WERI-Rb-1 (cell line): ENCODE measurements at regions not wholly inside any gene's neighbourhood (a gene's known extent, or its start where the extent isn't known, plus 50 kb on each side); places are given as distances from the start of the nearest gene placed in this dataset.

Experiments
- DNase-seq: peaks from one replicate; pipeline ENCODE4 v3.0.0-alpha.2; 2020
- H3K27ac ChIP-seq: fragments of 250-450 bp; sonication (Bioruptor Pico); 2 replicates; pipeline ENCODE4 v1.5.1; 2020; ENCODE audit warnings: mild to moderate bottlenecking, moderate library complexity
- H3K27me3 ChIP-seq: fragments of 250-450 bp; sonication (Bioruptor Pico); 2 replicates; pipeline ENCODE4 v1.5.1; 2021; ENCODE audit warnings: mild to moderate bottlenecking, low read depth, moderate library complexity; ENCODE audit not compliant: insufficient read depth, severe bottlenecking
- H3K36me3 ChIP-seq: fragments of 250-450 bp; sonication (Bioruptor Pico); 2 replicates; pipeline ENCODE4 v1.5.1; 2020; ENCODE audit warnings: mild to moderate bottlenecking, moderate library complexity
- H3K4me3 ChIP-seq: 2 replicates; pipeline ENCODE4 v1.5.1; 2011; ENCODE audit warnings: low read depth, mild to moderate bottlenecking, control low read depth, low read length
- H3K9me3 ChIP-seq: fragments of 250-450 bp; sonication (Bioruptor Pico); 2 replicates; pipeline ENCODE4 v1.5.1; 2021; ENCODE audit warnings: mild to moderate bottlenecking, moderate library complexity; ENCODE audit not compliant: severe bottlenecking
- CTCF ChIP-seq: IDR thresholded peaks from 2 replicates; pipeline ENCODE4 v1.5.1; 2011; ENCODE audit warnings: low read depth, mild to moderate bottlenecking, control low read depth, inconsistent platforms, low read length

- H3K27ac ChIP-seq = no peak overlapping the region
- DNase-seq = no peak
- TF ChIP-seq CTCF = no peak
- H3K27me3 ChIP-seq = no peaks in the 10 kb centered on the region
- H3K9me3 ChIP-seq = no peaks in the 10 kb centered on the region
- H3K4me3 ChIP-seq = no peak overlapping the region
- H3K36me3 ChIP-seq = no peaks in the 10 kb centered on the region
These were observed 490.2 kb downstream of the CNTN6 start for GRCh38 chr3:1583044-1583443.

- no peak for DNase-seq
- H3K4me3 ChIP-seq = no peak overlapping the region
- H3K27ac ChIP-seq = no peak overlapping the region
- no peaks in the 10 kb centered on the region for H3K36me3 ChIP-seq
- no peaks in the 10 kb centered on the region for H3K27me3 ChIP-seq
- no peaks in the 10 kb centered on the region for H3K9me3 ChIP-seq
- TF ChIP-seq CTCF = no peak
These were observed 494.6 kb downstream of the CNTN6 start for GRCh38 chr3:1587426-1587825.

- no peak for TF ChIP-seq CTCF
- no peak for DNase-seq
- Histone ChIP-seq H3K27me3 (no peaks in the 10 kb centered on the region), H3K4me3 (no peak overlapping the region), H3K9me3 (no peaks in the 10 kb centered on the region), H3K36me3 (no peaks in the 10 kb centered on the region), H3K27ac (no peak overlapping the region)
These were observed 498.7 kb downstream of the CNTN6 start for GRCh38 chr3:1591327-1592028.

GRCh38 chr3:1594940-1595339 is 502.1 kb downstream of the CNTN6 start:
- no peak overlapping the region for H3K4me3 ChIP-seq
- no peaks in the 10 kb centered on the region for H3K36me3 ChIP-seq
- no peak overlapping the region for H3K27ac ChIP-seq
- DNase-seq = no peak
- no peaks in the 10 kb centered on the region for H3K9me3 ChIP-seq
- no peaks in the 10 kb centered on the region for H3K27me3 ChIP-seq
- TF ChIP-seq CTCF = no peak

GRCh38 chr3:1600206-1600605 is 498.5 kb upstream of the CNTN4 start:
- H3K9me3 ChIP-seq = no peaks in the 10 kb centered on the region

More at GRCh38 chr3:1600206-1600605, 498.5 kb upstream of the CNTN4 start:
- Histone ChIP-seq H3K27ac (no peak overlapping the region), H3K36me3 (no peaks in the 10 kb centered on the region), H3K4me3 (no peak overlapping the region), H3K27me3 (no peaks in the 10 kb centered on the region)
- no peak for TF ChIP-seq CTCF
- DNase-seq = no peak
